DOHH2 (cell line): ENCODE measurements at regions not wholly inside any gene's neighbourhood (a gene's known extent, or its start where the extent isn't known, plus 50 kb on each side); places are given as distances from the start of the nearest gene placed in this dataset.

Source experiments
- EZH2phosphoT487 ChIP-seq: fragments of 200-600 bp; sonication (generic); IDR thresholded peaks from 2 replicates; pipeline ENCODE4 v1.6.1; 2017; ENCODE audit warnings: borderline replicate concordance, mild to moderate bottlenecking, antibody characterized with exemption, low read length, moderate library complexity, mixed read lengths
- TF ChIP-seq, protein P1 (sequence below): fragments of 200-600 bp; sonication (generic); IDR thresholded peaks from one replicate; pipeline ENCODE4 v1.5.1; 2014; ENCODE audit warnings: antibody characterized with exemption, mild to moderate bottlenecking, low read depth, low read length; ENCODE audit not compliant: poor library complexity, severe bottlenecking

GRCh38 chr13:44732503-44733098 lies 156.5 kb upstream of the TSC22D1 start:
- TF ChIP-seq, protein P1, sequence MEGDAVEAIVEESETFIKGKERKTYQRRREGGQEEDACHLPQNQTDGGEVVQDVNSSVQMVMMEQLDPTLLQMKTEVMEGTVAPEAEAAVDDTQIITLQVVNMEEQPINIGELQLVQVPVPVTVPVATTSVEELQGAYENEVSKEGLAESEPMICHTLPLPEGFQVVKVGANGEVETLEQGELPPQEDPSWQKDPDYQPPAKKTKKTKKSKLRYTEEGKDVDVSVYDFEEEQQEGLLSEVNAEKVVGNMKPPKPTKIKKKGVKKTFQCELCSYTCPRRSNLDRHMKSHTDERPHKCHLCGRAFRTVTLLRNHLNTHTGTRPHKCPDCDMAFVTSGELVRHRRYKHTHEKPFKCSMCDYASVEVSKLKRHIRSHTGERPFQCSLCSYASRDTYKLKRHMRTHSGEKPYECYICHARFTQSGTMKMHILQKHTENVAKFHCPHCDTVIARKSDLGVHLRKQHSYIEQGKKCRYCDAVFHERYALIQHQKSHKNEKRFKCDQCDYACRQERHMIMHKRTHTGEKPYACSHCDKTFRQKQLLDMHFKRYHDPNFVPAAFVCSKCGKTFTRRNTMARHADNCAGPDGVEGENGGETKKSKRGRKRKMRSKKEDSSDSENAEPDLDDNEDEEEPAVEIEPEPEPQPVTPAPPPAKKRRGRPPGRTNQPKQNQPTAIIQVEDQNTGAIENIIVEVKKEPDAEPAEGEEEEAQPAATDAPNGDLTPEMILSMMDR, result no peak
- TF ChIP-seq EZH2phosphoT487, result no peak
